HepG2 (cell line): ENCODE measurements at regions not wholly inside any gene's neighbourhood (a gene's known extent, or its start where the extent isn't known, plus 50 kb on each side); places are given as distances from the start of the nearest gene placed in this dataset.
A peak's percentile ranks its signal among the peaks of the same experiment; 100 is the strongest.

Source experiments
- AKNA ChIP-seq: sonication (generic); formaldehyde crosslinking; IDR thresholded peaks from 2 replicates; pipeline ENCODE4 v1.4.0; 2020; ENCODE audit warnings: missing genetic modification reagents, borderline replicate concordance
- CREB3 ChIP-seq: sonication (generic); formaldehyde crosslinking; IDR thresholded peaks from 2 replicates; pipeline ENCODE4 v1.5.0; 2020; ENCODE audit warnings: missing genetic modification reagents
- E2F5 ChIP-seq: sonication (generic); formaldehyde crosslinking; conservative IDR thresholded peaks from 2 replicates; pipeline ENCODE4 v1.4.0; 2020; ENCODE audit warnings: missing genetic modification reagents
- FOXK2 ChIP-seq: fragments of 450-650 bp; IDR thresholded peaks from 2 replicates; pipeline ENCODE4 v1.6.1; 2016
- JARID2 ChIP-seq: sonication (generic); formaldehyde crosslinking; IDR thresholded peaks from 2 replicates; pipeline ENCODE4 v1.8.1; 2023; ENCODE audit warnings: missing genetic modification reagents, inconsistent platforms; ENCODE audit not compliant: insufficient replicate concordance
- KLF13 ChIP-seq: sonication (generic); formaldehyde crosslinking; IDR thresholded peaks from 2 replicates; pipeline ENCODE4 v1.4.0; 2020; ENCODE audit warnings: mild to moderate bottlenecking, missing genetic modification reagents
- NCOA2 ChIP-seq: sonication (generic); formaldehyde crosslinking; IDR thresholded peaks from 2 replicates; pipeline ENCODE4 v1.8.0; 2022; ENCODE audit warnings: inconsistent platforms
- PAF1 ChIP-seq: IDR thresholded peaks from 2 replicates; pipeline ENCODE4 v1.6.1; 2016; ENCODE audit warnings: missing genetic modification reagents, missing compliant biosample characterization
- RERE ChIP-seq: IDR thresholded peaks from 2 replicates; pipeline ENCODE4 v1.6.1; 2016; ENCODE audit warnings: low read depth, missing genetic modification reagents, missing compliant biosample characterization
- TEAD2 ChIP-seq: sonication (generic); formaldehyde crosslinking; IDR thresholded peaks from 2 replicates; pipeline ENCODE4 v1.9.0; 2021; ENCODE audit warnings: missing genetic modification reagents
- ZKSCAN1 ChIP-seq: fragments of 150-350 bp; IDR thresholded peaks from 2 replicates; pipeline ENCODE4 v1.6.1; 2014; ENCODE audit warnings: low read length
- ZNF121 ChIP-seq: sonication (generic); formaldehyde crosslinking; IDR thresholded peaks from 2 replicates; pipeline ENCODE4 v1.5.0; 2020; ENCODE audit warnings: mild to moderate bottlenecking, missing genetic modification reagents
- ZNF30 ChIP-seq: sonication (generic); formaldehyde crosslinking; IDR thresholded peaks from 2 replicates; pipeline ENCODE4 v1.5.0; 2020; ENCODE audit warnings: mild to moderate bottlenecking, missing genetic modification reagents
- ZNF484 ChIP-seq: sonication (generic); formaldehyde crosslinking; IDR thresholded peaks from 2 replicates; pipeline ENCODE4 v1.5.1; 2020; ENCODE audit warnings: mild to moderate bottlenecking, low read depth, missing genetic modification reagents, borderline replicate concordance
- ZNF530 ChIP-seq: sonication (generic); formaldehyde crosslinking; IDR thresholded peaks from 2 replicates; pipeline ENCODE4 v1.5.0; 2020; ENCODE audit warnings: low read depth, mild to moderate bottlenecking, missing genetic modification reagents
- ZNF556 ChIP-seq: sonication (generic); formaldehyde crosslinking; IDR thresholded peaks from 2 replicates; pipeline ENCODE4 v1.4.0; 2020; ENCODE audit warnings: mild to moderate bottlenecking, missing genetic modification reagents, borderline replicate concordance
- ZNF576 ChIP-seq: sonication (generic); formaldehyde crosslinking; IDR thresholded peaks from 2 replicates; pipeline ENCODE4 v1.4.0; 2020; ENCODE audit warnings: mild to moderate bottlenecking, missing genetic modification reagents

- TF ChIP-seq E2F5: no peak
- no peak for TF ChIP-seq ZKSCAN1
- no peak for TF ChIP-seq ZNF30
- no peak for TF ChIP-seq ZNF530
- no peak for TF ChIP-seq ZNF484
- no peak for TF ChIP-seq FOXK2
- no peak for TF ChIP-seq PAF1 (CRISPR knock-in tag)
- TF ChIP-seq ZNF556 (CRISPR knock-in tag): no peak
- TF ChIP-seq AKNA (CRISPR knock-in tag): no peak
- TF ChIP-seq TEAD2 (CRISPR knock-in tag): no peak
- no peak for TF ChIP-seq JARID2 (CRISPR knock-in tag)
- TF ChIP-seq ZNF121 (CRISPR knock-in tag): peak; percentile 43; the same call in 1 of the 2 replicates
- TF ChIP-seq KLF13 (CRISPR knock-in tag): no peak
- TF ChIP-seq CREB3: no peak
- TF ChIP-seq RERE (CRISPR knock-in tag): no peak
- no peak for TF ChIP-seq ZNF576
- peak; percentile 83 for TF ChIP-seq NCOA2 (CRISPR knock-in tag)
These were observed 147.7 kb downstream of the CPEB2 start (continued) for GRCh38 chr4:15149839-15150592.
